PC-3 (cell line): ENCODE measurements at regions not wholly inside any gene's neighbourhood (a gene's known extent, or its start where the extent isn't known, plus 50 kb on each side); places are given as distances from the start of the nearest gene placed in this dataset.

ENCODE experiments used
- CTCF ChIP-seq: fragments of 300-600 bp; sonication (generic); conservative IDR thresholded peaks from 2 replicates; pipeline ENCODE4 v1.5.1; 2017; ENCODE audit warnings: antibody characterized with exemption, low read depth, mild to moderate bottlenecking, low read length
- EZH2 ChIP-seq: fragments of 300-600 bp; sonication (generic); IDR thresholded peaks from one replicate; pipeline ENCODE4 v1.6.1; 2017; ENCODE audit warnings: antibody characterized with exemption, mild to moderate bottlenecking, low read length; ENCODE audit not compliant: unreplicated experiment
- EZH2phosphoT487 ChIP-seq: fragments of 300-600 bp; sonication (generic); IDR thresholded peaks from 2 replicates; pipeline ENCODE4 v1.6.1; 2018; ENCODE audit warnings: mild to moderate bottlenecking, antibody characterized with exemption, low read length, borderline replicate concordance

DNA sequence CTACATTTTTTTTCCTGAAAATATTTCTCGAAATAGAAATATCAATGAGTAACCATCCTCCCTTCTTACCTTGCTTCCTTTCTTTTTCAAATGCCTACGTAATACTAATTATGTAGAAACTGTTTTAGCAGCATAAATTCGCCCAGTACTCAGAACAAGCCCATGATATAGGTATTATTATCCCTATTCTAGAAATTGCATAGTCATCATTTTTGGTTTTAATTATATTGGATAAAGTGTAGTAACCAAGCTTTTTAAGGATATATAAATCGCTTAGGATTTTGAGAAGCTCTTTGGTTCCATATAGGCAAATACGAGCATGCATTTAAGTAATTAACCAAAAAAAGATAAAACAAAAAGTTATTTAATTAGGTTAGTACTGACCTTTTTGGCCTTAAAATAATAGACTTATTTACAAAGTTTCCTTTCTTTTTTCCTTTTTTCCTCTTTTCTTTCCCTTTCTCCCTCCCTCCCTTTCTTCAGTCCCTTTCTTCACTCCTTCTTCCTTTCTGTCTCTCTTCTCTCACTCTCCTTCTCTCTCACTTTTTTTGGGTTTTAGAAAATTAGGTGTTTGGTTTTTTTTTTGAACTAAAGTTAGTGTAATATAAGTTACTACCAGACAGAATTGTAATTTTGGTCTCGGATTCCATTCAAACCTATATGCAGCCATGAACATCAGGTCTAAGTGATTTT lies 457.7 kb downstream of the RFPL4B start:
- TF ChIP-seq CTCF = no peak
- no peak for TF ChIP-seq EZH2
- TF ChIP-seq EZH2phosphoT487 = no peak
